Right atrium auricular region (tissue), 2 donors: ENCODE measurements at regions not wholly inside any gene's neighbourhood (a gene's known extent, or its start where the extent isn't known, plus 50 kb on each side); places are given as distances from the start of the nearest gene placed in this dataset.

Source experiments
- DNase-seq: peaks from one replicate; pipeline ENCODE4 v3.0.0-alpha.2; 2019; ENCODE audit warnings: low spot score
- H3K27ac ChIP-seq, 2 donors: fragments of 200-600 bp; sonication (generic); 1 replicate in 1 of 2; 2 replicates in 1 of 2; pipeline ENCODE4 v1.5.1; 2016 to 2019
- H3K27me3 ChIP-seq, 2 donors: fragments of 200-600 bp; sonication (generic); one replicate each; pipeline versions ENCODE4 v1.5.1 to v1.6.0; 2017 to 2019
- H3K36me3 ChIP-seq: fragments of 200-600 bp; sonication (generic); one replicate; pipeline ENCODE4 v1.5.1; 2016
- H3K4me1 ChIP-seq, 2 donors: fragments of 200-600 bp; sonication (generic); one replicate each; pipeline versions ENCODE4 v1.5.1 to v1.6.0; 2017 to 2019
- H3K4me3 ChIP-seq, 2 donors: fragments of 200-600 bp; sonication (generic); 1 replicate in 1 of 2; 2 replicates in 1 of 2; pipeline ENCODE4 v1.5.1; 2017 to 2019; ENCODE audit warnings: mild to moderate bottlenecking in 1 of 2, moderate library complexity in 1 of 2
- H3K9me3 ChIP-seq, 2 donors: fragments of 200-600 bp; sonication (generic); one replicate each; pipeline ENCODE4 v1.5.1; 2019
- CTCF ChIP-seq, 2 donors: fragments of 200-600 bp; sonication (generic); IDR thresholded peaks; one replicate each; pipeline ENCODE4 v1.5.1; 2019; ENCODE audit warnings: antibody characterized with exemption in 2 of 2

- DNase-seq: no peak
- TF ChIP-seq CTCF (IDR thresholded peaks at IDR 0.05): no peak
- Histone ChIP-seq H3K4me1 (no peaks in the 10 kb centered on the region), H3K27ac (no peak overlapping the region), H3K9me3 (no peaks in the 10 kb centered on the region), H3K4me3 (no peak overlapping the region), H3K27me3 (no peaks in the 10 kb centered on the region), H3K36me3 (no peaks in the 10 kb centered on the region)
Observed at GRCh38 chr1:189424746-189425331, 1052.8 kb downstream of the BRINP3 start.

GRCh38 chr1:189429610-189430009 lies 1048.1 kb downstream of the BRINP3 start:
- no peaks in the 10 kb centered on the region for H3K27me3 ChIP-seq
- H3K9me3 ChIP-seq: no peaks in the 10 kb centered on the region
- no peaks in the 10 kb centered on the region for H3K36me3 ChIP-seq
- no peak overlapping the region for H3K4me3 ChIP-seq
- DNase-seq: no peak
- no peaks in the 10 kb centered on the region for H3K4me1 ChIP-seq
- H3K27ac ChIP-seq: no peak overlapping the region
- peak in 1 of 2 donors; percentile 59 for TF ChIP-seq CTCF (IDR thresholded peaks at IDR 0.05)

DNA sequence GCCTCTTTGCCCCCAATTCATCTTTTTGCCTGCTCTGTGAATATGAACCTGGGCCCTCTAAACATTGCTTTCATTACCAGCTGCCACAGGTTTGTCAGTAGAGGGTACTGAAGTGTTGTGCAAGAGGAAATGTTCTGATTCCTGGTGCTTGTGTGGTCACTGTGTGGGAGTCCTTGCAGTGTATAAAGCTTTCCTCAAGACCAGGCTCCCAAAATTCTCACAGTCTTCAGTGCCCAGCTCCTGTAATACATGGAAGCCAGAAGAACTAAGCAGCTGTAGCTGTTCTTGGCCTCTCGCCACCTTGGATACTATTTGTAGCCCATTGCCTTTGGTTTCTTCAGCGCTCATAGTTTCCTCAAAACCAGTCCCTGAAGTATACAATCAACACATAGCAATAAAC lies 1046.2 kb downstream of the BRINP3 start:
- Histone ChIP-seq H3K9me3 (no peaks in the 10 kb centered on the region), H3K4me1 (no peaks in the 10 kb centered on the region), H3K4me3 (no peak overlapping the region), H3K27me3 (no peaks in the 10 kb centered on the region), H3K36me3 (no peaks in the 10 kb centered on the region), H3K27ac (no peak overlapping the region)
- DNase-seq: no peak
- no peak for TF ChIP-seq CTCF (IDR thresholded peaks at IDR 0.05)

DNA sequence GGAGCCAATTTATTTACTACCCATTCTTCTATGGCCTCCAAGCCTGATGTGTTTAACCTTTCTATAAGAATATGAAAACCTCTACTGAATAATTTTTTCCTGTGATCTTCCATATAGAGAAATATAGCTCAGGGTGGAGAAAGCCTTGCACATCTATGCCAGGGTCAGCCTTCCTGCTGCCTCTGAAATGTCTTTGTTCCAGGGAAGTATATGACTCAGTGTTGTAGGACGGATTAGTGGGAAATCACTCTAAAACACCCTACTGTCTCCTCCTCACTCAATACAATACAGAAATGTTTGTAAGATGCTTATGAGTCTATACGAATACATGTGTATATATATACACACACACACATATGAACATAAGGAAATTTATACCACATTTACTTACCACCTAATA lies 1044.9 kb downstream of the BRINP3 start:
- H3K27me3 ChIP-seq: no peaks in the 10 kb centered on the region
- no peaks in the 10 kb centered on the region for H3K36me3 ChIP-seq
- DNase-seq: no peak

GRCh38 chr1:189434461-189434860 lies 1043.2 kb downstream of the BRINP3 start:
- DNase-seq: no peak
- no peak for TF ChIP-seq CTCF (IDR thresholded peaks at IDR 0.05)
- no peaks in the 10 kb centered on the region for H3K27me3 ChIP-seq
- no peaks in the 10 kb centered on the region for H3K36me3 ChIP-seq
- H3K9me3 ChIP-seq: no peaks in the 10 kb centered on the region
- no peak overlapping the region for H3K4me3 ChIP-seq
- H3K27ac ChIP-seq: no peak overlapping the region
- no peaks in the 10 kb centered on the region for H3K4me1 ChIP-seq

More for the DNA sequence above, 1044.9 kb downstream of the BRINP3 start:
- no peak overlapping the region for H3K4me3 ChIP-seq
- H3K27ac ChIP-seq: no peak overlapping the region
- H3K9me3 ChIP-seq: no peaks in the 10 kb centered on the region
- no peak for TF ChIP-seq CTCF (IDR thresholded peaks at IDR 0.05)
- H3K4me1 ChIP-seq: no peaks in the 10 kb centered on the region

DNA sequence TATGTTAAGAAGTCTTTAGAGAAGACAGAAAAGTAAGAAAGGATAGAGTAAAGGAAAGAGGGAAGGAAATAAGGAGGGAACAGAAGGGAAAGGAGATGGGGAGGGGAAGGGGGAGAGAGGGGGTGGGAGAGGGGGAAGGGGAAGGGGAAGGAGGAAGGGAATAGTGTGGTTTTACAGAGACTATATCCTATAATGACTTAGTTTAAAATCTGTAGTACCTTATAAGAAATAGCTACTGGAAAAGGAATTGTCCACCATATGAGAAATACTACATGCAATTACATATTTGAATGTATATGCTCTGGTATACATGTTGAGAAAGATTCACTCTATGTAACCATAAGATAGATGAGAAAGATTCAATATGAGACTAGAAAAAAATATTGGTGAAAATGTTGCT lies 1042.3 kb downstream of the BRINP3 start:
- Histone ChIP-seq H3K4me1 (no peaks in the 10 kb centered on the region), H3K27me3 (no peaks in the 10 kb centered on the region), H3K9me3 (no peaks in the 10 kb centered on the region), H3K36me3 (no peaks in the 10 kb centered on the region), H3K4me3 (no peak overlapping the region), H3K27ac (no peak overlapping the region)
- no peak for DNase-seq
- TF ChIP-seq CTCF (IDR thresholded peaks at IDR 0.05): no peak
